ENCODE measurements at regions not wholly inside any gene's neighbourhood (a gene's known extent, or its start where the extent isn't known, plus 50 kb on each side); places are given as distances from the start of the nearest gene placed in this dataset.
A peak's percentile ranks its signal among the peaks of the same experiment; 100 is the strongest.

GRCh38 chr21:39088831-39089380 lies 94.3 kb downstream of the PSMG1 start:
- no peaks in the 10 kb centered on the region for H3K36me3 ChIP-seq (ENCODE audit: low read depth)
- H3K27ac ChIP-seq (ENCODE audit: poor library complexity, severe bottlenecking), result peak overlapping the region; percentile 6
- no peak overlapping the region for H3K4me3 ChIP-seq (ENCODE audit: severe bottlenecking)
- peaks cover 10% of the 10 kb centered on the region for H3K4me1 ChIP-seq (ENCODE audit: insufficient read depth, poor library complexity, severe bottlenecking)
- DNase-seq (ENCODE audit: low spot score), result no peak
- no peaks in the 10 kb centered on the region for H3K27me3 ChIP-seq (ENCODE audit: insufficient read depth, poor library complexity, severe bottlenecking)
- ATAC-seq (ENCODE audit: low read depth), result peak; percentile 87
- H3K9me3 ChIP-seq (ENCODE audit: severe bottlenecking), result no peaks in the 10 kb centered on the region
- TF ChIP-seq CTCF (IDR thresholded peaks at IDR 0.05; ENCODE audit: poor library complexity, severe bottlenecking), result no peak

- no peak for ATAC-seq (ENCODE audit: low read depth)
- no peak overlapping the region for H3K4me3 ChIP-seq (ENCODE audit: severe bottlenecking)
- H3K9me3 ChIP-seq (ENCODE audit: severe bottlenecking), result no peaks in the 10 kb centered on the region
- no peak overlapping the region for H3K27ac ChIP-seq (ENCODE audit: poor library complexity, severe bottlenecking)
- no peak for TF ChIP-seq CTCF (IDR thresholded peaks at IDR 0.05; ENCODE audit: poor library complexity, severe bottlenecking)
- no peaks in the 10 kb centered on the region for H3K36me3 ChIP-seq (ENCODE audit: low read depth)
- H3K27me3 ChIP-seq (ENCODE audit: insufficient read depth, poor library complexity, severe bottlenecking), result no peaks in the 10 kb centered on the region
- H3K4me1 ChIP-seq (ENCODE audit: insufficient read depth, poor library complexity, severe bottlenecking), result peaks cover 19% of the 10 kb centered on the region
- DNase-seq (ENCODE audit: low spot score), result no peak
Measured at GRCh38 chr21:39088031-39088370, 95.2 kb downstream of the PSMG1 start.

GRCh38 chr21:39087238-39088030 lies 95.8 kb downstream of the PSMG1 start:
- H3K9me3 ChIP-seq (ENCODE audit: severe bottlenecking), result no peaks in the 10 kb centered on the region
- no peak overlapping the region for H3K27ac ChIP-seq (ENCODE audit: poor library complexity, severe bottlenecking)
- ATAC-seq (ENCODE audit: low read depth) (no peak), DNase-seq (ENCODE audit: low spot score) (no peak)
- no peak overlapping the region for H3K4me3 ChIP-seq (ENCODE audit: severe bottlenecking)
- H3K36me3 ChIP-seq (ENCODE audit: low read depth), result no peaks in the 10 kb centered on the region
- H3K27me3 ChIP-seq (ENCODE audit: insufficient read depth, poor library complexity, severe bottlenecking), result no peaks in the 10 kb centered on the region
- TF ChIP-seq CTCF (IDR thresholded peaks at IDR 0.05; ENCODE audit: poor library complexity, severe bottlenecking), result no peak
- H3K4me1 ChIP-seq (ENCODE audit: insufficient read depth, poor library complexity, severe bottlenecking), result peaks cover 22% of the 10 kb centered on the region

GRCh38 chr21:39086547-39086946 lies 96.7 kb downstream of the PSMG1 start:
- ATAC-seq (ENCODE audit: low read depth) (no peak), DNase-seq (ENCODE audit: low spot score) (no peak)
- no peaks in the 10 kb centered on the region for H3K9me3 ChIP-seq (ENCODE audit: severe bottlenecking)
- H3K27ac ChIP-seq (ENCODE audit: poor library complexity, severe bottlenecking), result no peak overlapping the region
- H3K4me1 ChIP-seq (ENCODE audit: insufficient read depth, poor library complexity, severe bottlenecking), result peaks cover 29% of the 10 kb centered on the region
- peak; percentile 22 for TF ChIP-seq CTCF (IDR thresholded peaks at IDR 0.05; ENCODE audit: poor library complexity, severe bottlenecking)
- H3K36me3 ChIP-seq (ENCODE audit: low read depth), result no peaks in the 10 kb centered on the region
- H3K27me3 ChIP-seq (ENCODE audit: insufficient read depth, poor library complexity, severe bottlenecking), result no peaks in the 10 kb centered on the region
- H3K4me3 ChIP-seq (ENCODE audit: severe bottlenecking), result no peak overlapping the region

GRCh38 chr21:39085843-39086405 lies 97.3 kb downstream of the PSMG1 start:
- H3K4me1 ChIP-seq (ENCODE audit: insufficient read depth, poor library complexity, severe bottlenecking), result peaks cover 29% of the 10 kb centered on the region
- H3K27ac ChIP-seq (ENCODE audit: poor library complexity, severe bottlenecking), result no peak overlapping the region
- no peak for TF ChIP-seq CTCF (IDR thresholded peaks at IDR 0.05; ENCODE audit: poor library complexity, severe bottlenecking)
- H3K36me3 ChIP-seq (ENCODE audit: low read depth), result no peaks in the 10 kb centered on the region
- no peaks in the 10 kb centered on the region for H3K9me3 ChIP-seq (ENCODE audit: severe bottlenecking)
- no peaks in the 10 kb centered on the region for H3K27me3 ChIP-seq (ENCODE audit: insufficient read depth, poor library complexity, severe bottlenecking)
- no peak overlapping the region for H3K4me3 ChIP-seq (ENCODE audit: severe bottlenecking)
- ATAC-seq (ENCODE audit: low read depth) (no peak), DNase-seq (ENCODE audit: low spot score) (no peak)
